Tongue (tissue), 1 donor: ENCODE measurements at regions not wholly inside any gene's neighbourhood (a gene's known extent, or its start where the extent isn't known, plus 50 kb on each side); places are given as distances from the start of the nearest gene placed in this dataset.

Experiments
- DNase-seq: peaks from one replicate; pipeline ENCODE4 v3.0.0-alpha.2; 2015

DNA sequence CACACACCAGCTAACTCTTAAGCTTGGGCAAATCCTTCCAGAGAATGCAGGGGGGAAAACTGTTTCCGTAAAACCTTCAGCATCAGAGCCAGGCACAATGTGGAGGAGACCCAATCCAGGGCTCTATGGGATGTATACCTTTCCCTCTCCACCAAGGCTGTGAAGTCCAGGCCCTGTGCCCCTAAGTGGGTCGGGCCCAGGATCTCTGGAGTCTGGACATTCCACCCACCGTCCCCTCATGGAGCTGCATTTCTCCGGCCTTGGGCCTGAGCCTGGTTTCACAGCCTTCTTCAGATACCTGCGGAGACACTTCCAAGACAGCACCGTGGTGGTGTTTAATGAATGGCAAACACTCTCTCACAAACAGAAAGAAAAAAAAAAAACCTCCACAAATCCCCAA is 186.2 kb downstream of the URI1 start:
- no peak for DNase-seq

DNA sequence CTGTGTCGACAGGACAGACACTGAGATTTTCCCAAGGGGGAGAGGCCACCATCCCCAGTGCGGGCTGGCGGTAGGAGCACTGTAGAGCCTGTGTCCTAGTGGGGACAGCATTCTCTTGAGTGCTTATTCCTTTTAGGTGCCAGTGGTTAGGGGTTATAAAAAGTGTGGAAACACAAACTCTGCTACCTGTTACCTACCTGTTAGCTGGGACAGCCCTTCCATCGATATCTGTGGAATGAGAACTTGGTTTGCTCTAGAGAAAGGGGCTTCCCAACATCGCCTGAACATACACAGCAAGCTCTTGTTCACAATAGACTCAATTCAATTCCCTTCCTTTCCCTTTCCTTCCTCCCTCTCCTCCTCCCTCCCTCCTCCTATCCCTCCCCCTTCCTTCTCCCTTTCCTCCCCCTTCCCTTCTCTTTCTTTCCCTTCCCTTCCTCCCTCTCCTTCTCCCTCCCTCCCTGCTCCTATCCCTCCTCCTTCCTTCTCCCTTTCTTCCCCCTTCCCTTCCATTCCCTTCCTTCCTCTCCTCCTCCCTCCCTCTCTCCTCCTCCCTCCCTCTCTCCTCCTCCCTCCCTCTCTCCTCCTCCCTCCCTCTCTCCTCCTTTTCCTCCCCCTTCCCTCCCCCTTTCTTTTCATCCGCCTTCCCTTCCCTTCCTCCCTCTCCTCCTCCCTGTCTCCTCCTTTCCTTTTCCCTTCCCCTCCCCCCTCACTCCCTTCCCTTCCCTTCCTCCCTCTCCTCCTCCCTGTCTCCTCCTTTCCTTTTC is 188.5 kb downstream of the URI1 start:
- DNase-seq, result no peak

GRCh38 chr19:30131246-30131645 is 189.2 kb downstream of the URI1 start:
- DNase-seq, result no peak

- DNase-seq, result no peak
Observed at GRCh38 chr19:30131722-30132291, 189.8 kb downstream of the URI1 start.

DNA sequence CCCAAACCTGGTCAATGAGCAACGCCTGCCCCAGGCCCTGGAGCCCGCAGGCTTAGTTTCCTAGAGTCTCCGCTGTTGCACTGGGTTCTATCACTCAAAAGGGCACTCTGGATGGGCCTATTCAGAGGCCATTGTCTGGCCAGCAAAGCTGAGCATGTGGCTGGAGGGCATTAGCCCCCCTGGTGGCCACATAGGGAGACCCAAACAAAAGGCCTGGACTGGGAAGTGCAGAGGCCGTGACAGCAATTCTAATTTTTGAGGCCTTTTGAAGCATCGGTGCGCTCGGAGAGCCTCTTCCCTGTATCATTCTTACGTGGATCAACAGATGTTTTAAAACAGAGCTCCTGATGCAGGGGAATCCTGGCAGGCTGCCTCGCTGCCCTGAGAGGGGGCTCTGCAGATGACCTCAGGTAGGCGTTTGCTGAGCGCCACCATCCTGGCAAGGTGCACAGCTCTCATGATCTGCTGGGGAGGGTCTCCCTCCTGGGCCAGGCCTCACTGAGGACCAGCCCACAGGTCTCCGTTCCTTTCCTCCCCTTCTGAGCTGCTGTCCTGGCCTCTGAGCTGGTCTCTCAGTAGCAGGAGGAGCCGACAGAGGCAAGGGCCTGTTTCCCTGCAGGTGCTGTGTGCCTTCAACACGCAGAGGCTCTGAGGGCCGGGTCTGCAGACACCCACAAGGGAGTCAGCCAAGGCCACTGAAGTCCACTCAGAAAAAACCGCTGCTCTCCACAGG is 190.5 kb downstream of the URI1 start:
- no peak for DNase-seq

DNA sequence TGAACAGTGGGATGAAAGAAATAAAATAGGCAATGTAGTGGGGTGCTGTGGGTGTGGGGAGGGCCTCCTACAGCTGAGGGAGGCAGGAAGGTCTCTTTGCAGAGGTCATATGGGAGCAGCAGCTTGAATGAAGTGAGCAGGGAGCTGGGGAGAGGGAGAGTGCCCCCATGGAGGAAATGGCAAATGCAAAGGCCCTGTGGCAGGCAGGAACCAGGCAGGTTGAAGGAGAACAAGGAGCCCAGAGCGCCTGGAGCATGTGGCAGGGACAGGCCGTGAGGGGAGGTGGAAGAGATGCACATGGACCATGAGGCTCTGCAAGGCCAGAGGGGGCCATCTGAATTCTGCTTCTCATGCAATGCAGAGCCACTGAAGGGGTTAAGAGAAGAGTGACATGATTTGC is 191.8 kb downstream of the URI1 start:
- no peak for DNase-seq

- DNase-seq, result no peak
Observed at GRCh38 chr19:30135093-30135757, 193.2 kb downstream of the URI1 start.

DNA sequence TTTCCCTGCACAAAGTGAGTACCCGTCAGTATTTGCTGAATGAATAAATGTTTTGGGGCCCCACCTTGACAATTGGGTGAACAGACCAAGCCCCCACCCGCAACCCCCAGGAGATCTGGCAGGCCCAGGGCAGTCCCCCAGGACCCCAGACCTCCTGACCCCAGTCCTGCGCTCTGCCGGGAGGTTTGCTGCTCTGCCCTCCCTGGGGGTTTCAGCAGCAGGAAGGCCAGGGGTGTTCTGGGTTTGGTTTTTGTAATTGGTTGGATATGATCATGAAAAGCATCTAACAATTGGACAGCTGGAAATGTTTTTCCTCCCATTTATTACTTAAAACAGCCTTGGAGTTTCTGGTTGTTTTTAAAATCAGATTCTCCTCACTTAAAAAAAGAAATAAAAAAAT is 193.8 kb downstream of the URI1 start:
- no peak for DNase-seq

- no peak for DNase-seq
Observed at GRCh38 chr19:30136611-30137195, 194.7 kb downstream of the URI1 start.

- no peak for DNase-seq
Observed at GRCh38 chr19:30137747-30138146, 195.7 kb downstream of the URI1 start.

GRCh38 chr19:30144242-30144758 is 202.3 kb downstream of the URI1 start:
- DNase-seq, result no peak

DNA sequence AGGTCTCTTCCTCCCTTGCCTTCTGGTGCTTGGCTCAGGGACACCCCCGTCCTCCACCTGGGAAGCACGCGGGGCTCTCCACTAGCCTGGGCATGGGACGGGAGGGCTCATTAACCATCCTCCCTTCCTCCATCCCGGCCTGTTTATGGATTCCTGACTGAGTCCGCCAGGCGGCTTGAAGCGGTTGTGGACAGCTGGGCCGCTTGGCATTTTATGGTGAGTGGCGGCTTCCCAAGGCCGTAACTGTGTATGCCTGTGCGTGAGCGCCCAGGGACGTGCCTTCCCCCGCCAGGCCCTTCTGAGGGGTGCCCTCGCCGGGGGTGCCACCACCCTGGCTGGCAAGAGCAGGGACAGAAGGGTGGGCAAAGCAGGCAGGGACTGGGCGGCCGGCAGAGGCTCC is 202.8 kb downstream of the URI1 start:
- no peak for DNase-seq

GRCh38 chr19:30145467-30145866 is 203.4 kb downstream of the URI1 start:
- DNase-seq, result no peak

- DNase-seq, result no peak
Observed at GRCh38 chr19:30146346-30146745, 204.3 kb downstream of the URI1 start.

DNA sequence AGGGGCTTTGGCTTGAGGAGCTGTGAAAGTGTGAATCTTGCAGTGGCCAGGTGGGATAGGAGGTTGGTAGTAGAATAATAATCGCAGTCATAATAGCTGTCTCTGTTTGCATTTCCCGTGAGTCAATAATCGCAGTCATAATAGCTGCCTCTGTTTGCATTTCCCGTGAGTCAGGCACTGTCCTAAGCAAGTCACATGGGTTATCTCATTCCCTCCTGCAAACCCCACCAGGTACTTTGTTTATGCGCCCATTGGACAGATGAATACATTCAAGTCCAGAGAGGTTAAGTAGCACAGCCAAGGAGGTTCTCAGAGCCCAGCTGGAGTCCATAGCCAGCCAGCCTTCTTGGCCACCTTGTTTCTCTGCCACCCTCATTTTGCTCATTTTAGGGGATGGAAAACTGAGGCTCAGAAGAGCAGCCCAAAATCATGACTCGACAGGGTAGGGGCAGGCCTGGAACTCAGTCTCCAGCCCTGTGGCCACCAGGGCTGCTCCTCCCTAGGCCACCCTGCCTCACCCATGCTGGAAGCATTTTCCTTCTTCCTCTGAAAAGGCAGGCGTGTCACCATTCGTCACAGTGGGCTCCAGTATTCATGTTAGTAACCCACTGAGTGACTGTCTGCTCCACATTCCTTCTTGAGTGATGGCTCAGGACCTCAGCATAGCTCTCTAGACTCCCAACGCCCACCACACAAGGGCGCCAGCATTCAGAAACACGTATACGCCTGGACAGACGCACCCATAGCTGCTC is 206.2 kb downstream of the URI1 start:
- no peak for DNase-seq

DNA sequence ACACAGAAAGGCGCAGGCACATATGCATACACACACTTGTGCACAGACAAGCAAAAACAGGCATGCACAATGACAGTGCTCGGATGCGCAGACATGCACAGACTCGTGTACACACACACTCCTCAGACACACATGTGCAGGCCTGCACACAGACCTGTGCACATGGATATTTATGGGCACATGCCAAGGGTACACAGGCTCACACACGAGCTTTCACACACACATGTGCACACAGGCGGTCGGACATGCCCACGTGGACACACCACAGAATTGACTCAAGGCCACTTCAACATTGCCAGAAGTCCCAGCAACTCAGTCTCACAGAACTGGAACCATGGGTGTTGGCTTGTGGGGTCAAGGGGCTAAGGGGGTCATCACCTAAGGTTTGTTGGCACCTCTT is 206.8 kb downstream of the URI1 start:
- DNase-seq, result no peak

- no peak for DNase-seq
Observed at GRCh38 chr19:30149300-30149699, 207.3 kb downstream of the URI1 start.

DNA sequence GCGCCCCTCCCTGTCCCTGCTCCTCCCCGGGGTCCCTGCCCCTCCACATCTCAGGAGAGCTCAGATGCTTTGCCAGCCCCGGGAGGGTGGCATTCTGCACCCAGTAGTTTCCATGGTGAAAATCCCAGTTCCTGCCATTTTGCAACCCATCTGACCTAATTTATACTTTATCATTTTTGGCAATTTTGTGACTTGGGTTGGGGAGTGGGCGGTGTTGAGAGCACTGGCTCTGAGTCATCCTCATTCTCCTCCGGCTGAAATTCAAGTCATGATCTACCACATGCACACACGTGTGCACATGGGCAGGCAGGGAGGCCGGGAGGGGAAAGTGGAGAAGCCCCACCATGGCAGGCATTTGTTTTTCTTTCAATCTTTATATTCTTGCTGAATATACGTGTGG is 208.6 kb downstream of the URI1 start:
- DNase-seq, result no peak

GRCh38 chr19:30151081-30151480 is 209.0 kb downstream of the URI1 start:
- DNase-seq, result no peak

DNA sequence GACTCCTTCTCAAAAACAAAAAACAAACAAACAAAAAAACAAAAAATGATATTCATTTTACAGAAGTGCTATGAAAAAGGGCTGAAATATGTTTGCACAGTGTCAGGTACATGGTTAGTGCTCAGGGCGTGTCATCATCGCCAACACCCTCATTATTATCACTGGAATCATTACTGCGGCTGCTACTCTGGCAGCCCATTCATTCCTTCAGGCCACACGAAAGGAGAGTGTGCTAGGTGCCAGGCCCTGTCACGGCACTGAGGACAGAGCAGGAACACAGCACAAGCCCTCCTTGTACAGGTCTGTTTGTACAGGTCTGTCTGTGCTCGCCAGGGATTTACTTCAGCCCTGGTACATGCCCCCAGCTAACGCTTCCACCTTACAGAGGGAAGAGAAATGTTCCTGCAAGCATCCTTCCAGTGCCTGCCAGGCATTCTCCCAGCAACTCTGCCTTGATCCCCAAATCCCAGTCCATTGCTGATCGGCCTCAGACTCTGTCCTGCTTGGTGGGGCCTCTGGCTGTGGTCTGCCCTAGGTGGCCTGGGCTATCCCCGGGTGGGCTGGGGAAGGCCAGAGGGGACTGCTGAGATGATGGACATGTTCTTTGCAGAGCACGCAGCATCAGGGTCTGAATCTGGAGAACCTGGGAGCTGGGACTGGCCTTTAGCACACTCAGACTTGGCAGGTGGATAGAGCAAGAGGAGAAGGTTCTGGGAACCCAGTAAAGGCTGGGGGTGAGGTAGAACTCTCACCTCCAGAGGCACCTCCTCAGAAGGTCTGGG is 210.7 kb downstream of the URI1 start:
- no peak for DNase-seq
